ENCODE measurements at regions not wholly inside any gene's neighbourhood (a gene's known extent, or its start where the extent isn't known, plus 50 kb on each side); places are given as distances from the start of the nearest gene placed in this dataset.

DNA sequence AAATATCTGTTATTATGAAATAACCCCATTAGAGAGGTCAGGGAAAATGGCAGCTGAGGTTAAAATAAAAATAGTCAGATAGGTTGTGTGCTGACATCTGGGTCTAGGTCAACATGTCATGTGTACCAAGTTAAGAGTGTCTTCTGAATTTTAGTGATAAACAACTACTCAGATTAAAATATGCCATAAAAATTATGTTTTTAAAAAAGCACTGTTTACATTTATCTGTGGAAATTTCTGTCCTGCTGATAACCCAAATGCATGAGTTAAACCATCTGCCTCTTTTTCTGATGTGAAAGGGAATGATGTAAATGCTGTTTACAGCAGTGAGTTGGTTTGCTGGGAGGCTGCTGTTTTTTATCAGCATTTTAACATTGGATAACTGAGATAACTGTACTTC is 361.2 kb upstream of the TARS1 start:
- TF ChIP-seq, protein P1, sequence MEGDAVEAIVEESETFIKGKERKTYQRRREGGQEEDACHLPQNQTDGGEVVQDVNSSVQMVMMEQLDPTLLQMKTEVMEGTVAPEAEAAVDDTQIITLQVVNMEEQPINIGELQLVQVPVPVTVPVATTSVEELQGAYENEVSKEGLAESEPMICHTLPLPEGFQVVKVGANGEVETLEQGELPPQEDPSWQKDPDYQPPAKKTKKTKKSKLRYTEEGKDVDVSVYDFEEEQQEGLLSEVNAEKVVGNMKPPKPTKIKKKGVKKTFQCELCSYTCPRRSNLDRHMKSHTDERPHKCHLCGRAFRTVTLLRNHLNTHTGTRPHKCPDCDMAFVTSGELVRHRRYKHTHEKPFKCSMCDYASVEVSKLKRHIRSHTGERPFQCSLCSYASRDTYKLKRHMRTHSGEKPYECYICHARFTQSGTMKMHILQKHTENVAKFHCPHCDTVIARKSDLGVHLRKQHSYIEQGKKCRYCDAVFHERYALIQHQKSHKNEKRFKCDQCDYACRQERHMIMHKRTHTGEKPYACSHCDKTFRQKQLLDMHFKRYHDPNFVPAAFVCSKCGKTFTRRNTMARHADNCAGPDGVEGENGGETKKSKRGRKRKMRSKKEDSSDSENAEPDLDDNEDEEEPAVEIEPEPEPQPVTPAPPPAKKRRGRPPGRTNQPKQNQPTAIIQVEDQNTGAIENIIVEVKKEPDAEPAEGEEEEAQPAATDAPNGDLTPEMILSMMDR (conservative IDR thresholded peaks at IDR 0.05; ENCODE audit: control insufficient read depth, insufficient read depth, low read depth, low read length) = no peak
- H3K4me3 ChIP-seq (ENCODE audit: control insufficient read depth, low read depth, low read length) = no peak overlapping the region
- DNase-seq (ENCODE audit: low read depth) = no peak

DNA sequence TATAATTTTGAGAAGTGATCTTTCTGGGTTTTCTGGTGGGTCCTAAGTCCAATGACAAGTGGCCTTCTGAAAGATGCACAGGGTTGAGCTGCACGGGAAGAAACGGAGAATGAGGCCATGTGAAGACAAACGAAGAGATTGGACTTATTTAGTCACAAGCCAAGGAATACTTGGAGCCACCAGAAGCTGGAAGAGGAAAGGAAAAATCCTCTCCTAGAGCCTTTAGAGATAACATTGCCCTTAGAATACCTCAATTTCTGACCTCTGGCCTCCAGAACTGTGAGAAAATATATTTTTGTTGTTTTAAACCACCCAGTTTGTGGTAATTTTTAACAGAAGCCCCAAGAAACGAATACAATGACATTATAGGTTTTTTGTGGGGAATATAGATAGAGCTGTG is 360.5 kb upstream of the TARS1 start:
- DNase-seq (ENCODE audit: low read depth) = no peak
- no peak overlapping the region for H3K4me3 ChIP-seq (ENCODE audit: control insufficient read depth, low read depth, low read length)
- TF ChIP-seq, protein P1 (conservative IDR thresholded peaks at IDR 0.05; ENCODE audit: control insufficient read depth, insufficient read depth, low read depth, low read length) = no peak

GRCh38 chr5:33088176-33088575 is 352.6 kb upstream of the TARS1 start:
- no peak overlapping the region for H3K4me3 ChIP-seq (ENCODE audit: control insufficient read depth, low read depth, low read length)
- TF ChIP-seq, protein P1 (conservative IDR thresholded peaks at IDR 0.05; ENCODE audit: control insufficient read depth, insufficient read depth, low read depth, low read length) = no peak
- DNase-seq (ENCODE audit: low read depth) = peak; percentile 24

DNA sequence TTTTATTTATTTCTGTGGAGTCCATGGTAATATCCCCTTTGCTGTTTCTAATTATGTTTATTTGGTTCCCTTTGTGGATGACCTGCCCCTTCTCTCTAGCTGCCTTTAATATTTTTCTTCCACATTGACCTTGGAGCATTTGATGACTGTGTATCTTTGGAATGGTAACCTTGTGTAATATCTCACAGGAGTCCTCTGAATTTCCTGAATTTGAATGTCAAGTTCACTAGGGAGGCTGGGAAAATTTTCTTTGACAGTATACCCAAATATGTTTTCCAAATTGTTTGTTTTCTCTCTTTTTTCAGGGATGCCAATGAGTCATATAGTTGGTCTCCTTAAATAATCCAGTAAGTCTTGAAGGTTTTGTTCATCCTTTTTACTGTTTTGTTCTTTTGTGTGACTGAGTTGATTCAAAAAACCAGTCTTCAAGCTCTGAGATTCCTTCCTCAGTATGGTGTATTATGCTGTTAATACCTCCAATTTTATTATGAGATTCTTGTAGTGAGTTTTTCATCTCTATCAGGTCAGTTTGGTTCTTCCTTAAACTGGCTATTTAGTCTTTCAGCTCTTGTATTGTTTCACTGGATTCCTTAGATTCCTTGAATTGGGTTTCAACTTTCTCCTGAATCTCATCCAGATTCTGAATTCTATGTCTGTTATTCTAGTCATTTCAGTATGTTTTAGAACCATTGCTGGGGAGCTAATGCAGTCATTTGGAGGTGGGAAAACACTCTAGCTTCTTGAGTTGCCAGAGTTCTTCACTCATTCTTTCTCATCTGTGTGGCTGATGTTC is 349.0 kb upstream of the TARS1 start:
- no peak overlapping the region for H3K4me3 ChIP-seq (ENCODE audit: control insufficient read depth, low read depth, low read length)
- TF ChIP-seq, protein P1 (conservative IDR thresholded peaks at IDR 0.05; ENCODE audit: control insufficient read depth, insufficient read depth, low read depth, low read length) = no peak
- peak; percentile 84 for DNase-seq (ENCODE audit: low read depth)

DNA sequence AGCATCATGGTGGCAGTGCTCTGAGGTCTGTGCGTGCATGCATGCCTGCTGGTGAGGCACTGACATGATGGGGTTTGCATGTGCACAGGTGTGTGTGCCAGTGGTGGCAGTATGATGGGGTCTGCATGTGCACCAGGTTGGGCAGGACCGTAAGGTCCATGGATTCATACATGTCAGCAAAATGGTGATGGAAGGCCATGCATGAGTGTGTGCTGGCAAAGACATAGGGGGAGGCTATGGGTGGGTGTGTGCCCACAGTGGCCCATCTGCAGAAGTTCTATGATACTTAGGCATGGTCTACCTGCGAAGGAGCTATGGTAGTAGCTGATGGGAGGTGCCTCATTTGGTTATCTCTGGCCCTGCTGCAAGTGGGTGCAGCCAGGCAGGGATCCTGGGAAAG is 348.0 kb upstream of the TARS1 start:
- TF ChIP-seq, protein P1 (conservative IDR thresholded peaks at IDR 0.05; ENCODE audit: control insufficient read depth, insufficient read depth, low read depth, low read length) = no peak
- no peak for DNase-seq (ENCODE audit: low read depth)
- H3K4me3 ChIP-seq (ENCODE audit: control insufficient read depth, low read depth, low read length) = no peak overlapping the region

DNA sequence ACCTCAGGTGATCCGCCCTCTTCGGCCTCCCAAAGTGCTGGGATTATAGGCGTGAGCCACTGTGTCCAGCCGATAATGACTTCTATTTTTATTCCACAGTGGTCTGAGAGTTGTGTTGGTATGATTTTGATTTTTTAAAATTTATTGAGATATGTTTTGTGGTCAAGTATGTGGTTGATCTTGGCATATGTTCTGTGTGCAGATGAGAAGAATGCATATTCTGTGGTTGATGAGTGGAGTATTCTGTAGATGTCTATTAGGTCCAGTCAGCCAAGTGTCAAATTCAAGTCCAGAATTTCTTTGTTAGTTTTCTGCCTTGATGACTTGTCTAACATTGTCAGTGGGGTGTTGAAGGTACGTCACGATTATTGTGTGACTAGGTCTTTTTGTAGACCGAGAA is 338.2 kb upstream of the TARS1 start:
- H3K4me3 ChIP-seq (ENCODE audit: control insufficient read depth, low read depth, low read length) = no peak overlapping the region
- TF ChIP-seq, protein P1 (conservative IDR thresholded peaks at IDR 0.05; ENCODE audit: control insufficient read depth, insufficient read depth, low read depth, low read length) = no peak
- peak; percentile 36 for DNase-seq (ENCODE audit: low read depth)

All from fibroblast of mammary gland (primary cell).